Stimulated activated CD4-positive, alpha-beta T cell treated with anti-CD3 and anti-CD28 coated beads, Interleukin-4, amount 100 ng/mL, for 1 hour (primary cell): ENCODE measurements at regions not wholly inside any gene's neighbourhood (a gene's known extent, or its start where the extent isn't known, plus 50 kb on each side); places are given as distances from the start of the nearest gene placed in this dataset.
"Not testable (repeated sequence)": the region's sequence is repeated elsewhere in the genome, so short reads cannot be mapped to it uniquely, and the experiment has no call there.

Experiments
- DNase-seq: peaks from one replicate; pipeline ENCODE4 v3.0.0-alpha.2; 2020

GRCh38 chr15:31705076-31705678 is 325.1 kb upstream of the CHRNA7 start:
- not testable (repeated sequence) for DNase-seq

- not testable (repeated sequence) for DNase-seq
Measured at GRCh38 chr15:31707944-31708702, 322.2 kb upstream of the CHRNA7 start.

- not testable (repeated sequence) for DNase-seq
Measured at GRCh38 chr15:31708703-31709327, 321.5 kb upstream of the CHRNA7 start.

GRCh38 chr15:31709479-31709878 is 320.8 kb upstream of the CHRNA7 start:
- not testable (repeated sequence) for DNase-seq

- not testable (repeated sequence) for DNase-seq
Measured at GRCh38 chr15:31710806-31711205, 319.5 kb upstream of the CHRNA7 start.

- DNase-seq, result not testable (repeated sequence)
Measured at GRCh38 chr15:31715208-31715607, 315.1 kb upstream of the CHRNA7 start.

GRCh38 chr15:31718625-31719024 is 311.7 kb upstream of the CHRNA7 start:
- not testable (repeated sequence) for DNase-seq

- DNase-seq, result not testable (repeated sequence)
Measured at GRCh38 chr15:31719396-31720022, 310.8 kb upstream of the CHRNA7 start.

- not testable (repeated sequence) for DNase-seq
Measured at GRCh38 chr15:31723019-31723418, 307.3 kb upstream of the CHRNA7 start.

- DNase-seq, result not testable (repeated sequence)
Measured at GRCh38 chr15:31724903-31725302, 305.4 kb upstream of the CHRNA7 start.

- DNase-seq, result not testable (repeated sequence)
Measured at GRCh38 chr15:31725619-31726018, 304.7 kb upstream of the CHRNA7 start.

GRCh38 chr15:31727612-31728011 is 302.7 kb upstream of the CHRNA7 start:
- no peak for DNase-seq

GRCh38 chr15:31732726-31733125 is 297.6 kb upstream of the CHRNA7 start:
- DNase-seq, result no peak

- DNase-seq, result no peak
Measured at GRCh38 chr15:31733424-31733823, 296.9 kb upstream of the CHRNA7 start.

GRCh38 chr15:31740203-31740602 is 290.1 kb upstream of the CHRNA7 start:
- no peak for DNase-seq

- DNase-seq, result no peak
Measured at GRCh38 chr15:31745841-31746240, 284.5 kb upstream of the CHRNA7 start.

GRCh38 chr15:31752065-31752762 is 278.1 kb upstream of the CHRNA7 start:
- no peak for DNase-seq

GRCh38 chr15:31752905-31753304 is 277.4 kb upstream of the CHRNA7 start:
- DNase-seq, result no peak

- DNase-seq, result no peak
Measured at GRCh38 chr15:31758126-31758525, 272.2 kb upstream of the CHRNA7 start.

GRCh38 chr15:31768055-31768454 is 262.3 kb upstream of the CHRNA7 start:
- no peak for DNase-seq

GRCh38 chr15:31774045-31774444 is 256.3 kb upstream of the CHRNA7 start:
- DNase-seq, result no peak

GRCh38 chr15:31776039-31776438 is 254.3 kb upstream of the CHRNA7 start:
- DNase-seq, result no peak

- no peak for DNase-seq
Measured at GRCh38 chr15:31781261-31781660, 249.1 kb upstream of the CHRNA7 start.
